ENCODE measurements at regions not wholly inside any gene's neighbourhood (a gene's known extent, or its start where the extent isn't known, plus 50 kb on each side); places are given as distances from the start of the nearest gene placed in this dataset.
"Not testable (repeated sequence)": the region's sequence is repeated elsewhere in the genome, so short reads cannot be mapped to it uniquely, and the experiment has no call there.

GRCh38 chr12:83574142-83574541 is 887.4 kb downstream of the TMTC2 start:
- FAIRE-seq: no peak

GRCh38 chr12:83573671-83574070 is 887.0 kb downstream of the TMTC2 start:
- FAIRE-seq (no peak), DNase-seq (ENCODE audit: extremely low spot score, insufficient read length, low read depth) (no peak)

More at GRCh38 chr12:83574142-83574541, 887.4 kb downstream of the TMTC2 start:
- no peak for DNase-seq (ENCODE audit: extremely low spot score, insufficient read length, low read depth)

- FAIRE-seq (no peak), DNase-seq (ENCODE audit: extremely low spot score, insufficient read length, low read depth) (no peak)
Measured at GRCh38 chr12:83559650-83560049, 872.9 kb downstream of the TMTC2 start.

- not testable (repeated sequence) for FAIRE-seq; DNase-seq (ENCODE audit: extremely low spot score, insufficient read length, low read depth)
Measured at GRCh38 chr12:83556040-83556439, 869.3 kb downstream of the TMTC2 start.

GRCh38 chr12:83541446-83541845 is 854.7 kb downstream of the TMTC2 start:
- no peak for DNase-seq (ENCODE audit: extremely low spot score, insufficient read length, low read depth)
- no peak for FAIRE-seq

DNA sequence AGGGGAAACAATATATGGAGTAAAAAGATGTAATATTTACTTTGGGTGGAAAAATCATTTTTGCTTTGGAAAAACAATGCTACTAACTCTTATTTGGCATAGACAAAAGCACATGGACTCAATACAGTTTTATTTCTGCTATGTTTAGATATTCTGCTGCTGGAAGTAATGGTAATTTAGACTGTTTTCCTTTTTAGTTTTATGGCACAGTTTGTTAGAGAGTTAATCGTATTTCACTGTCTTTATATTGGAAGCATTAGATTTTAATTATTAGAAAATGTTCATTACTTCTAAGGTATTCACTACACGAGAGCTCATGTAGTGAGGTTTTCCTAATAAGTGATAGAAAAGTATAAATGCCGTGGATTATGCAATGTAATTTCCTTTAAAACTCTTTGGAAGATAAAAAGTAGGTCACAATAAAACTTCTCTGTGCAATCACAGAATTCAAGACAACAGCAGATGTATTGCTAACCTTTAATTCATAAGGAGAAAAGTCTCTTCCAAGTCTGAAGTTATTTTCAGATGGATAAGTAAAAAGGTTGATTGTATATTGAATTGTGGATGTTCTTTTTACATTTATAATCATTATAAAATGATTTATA is 851.8 kb downstream of the TMTC2 start:
- FAIRE-seq (no peak), DNase-seq (ENCODE audit: extremely low spot score, insufficient read length, low read depth) (no peak)

- no peak for FAIRE-seq
- no peak for DNase-seq (ENCODE audit: extremely low spot score, insufficient read length, low read depth)
Measured at GRCh38 chr12:83537428-83538053, 850.8 kb downstream of the TMTC2 start.

DNA sequence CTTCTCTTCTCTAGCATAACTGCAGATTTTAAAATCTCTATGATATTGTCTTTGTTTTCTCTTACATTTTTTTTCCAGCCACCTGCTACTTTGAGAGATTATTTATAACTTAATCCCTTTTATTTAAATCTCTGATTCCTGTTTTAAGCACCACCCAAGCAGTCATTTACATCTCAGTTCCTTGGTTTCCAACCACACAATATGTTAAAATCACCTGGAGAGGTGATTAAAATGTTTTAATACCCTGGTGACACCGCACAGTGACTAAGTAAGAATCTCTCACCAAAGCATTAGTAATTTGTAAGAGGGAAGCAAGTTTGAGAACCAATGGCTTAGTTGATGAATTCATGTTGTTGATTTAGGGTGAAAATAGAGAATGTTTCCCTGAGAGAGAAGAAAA is 849.8 kb downstream of the TMTC2 start:
- no peak for FAIRE-seq
- DNase-seq (ENCODE audit: extremely low spot score, insufficient read length, low read depth): no peak

DNA sequence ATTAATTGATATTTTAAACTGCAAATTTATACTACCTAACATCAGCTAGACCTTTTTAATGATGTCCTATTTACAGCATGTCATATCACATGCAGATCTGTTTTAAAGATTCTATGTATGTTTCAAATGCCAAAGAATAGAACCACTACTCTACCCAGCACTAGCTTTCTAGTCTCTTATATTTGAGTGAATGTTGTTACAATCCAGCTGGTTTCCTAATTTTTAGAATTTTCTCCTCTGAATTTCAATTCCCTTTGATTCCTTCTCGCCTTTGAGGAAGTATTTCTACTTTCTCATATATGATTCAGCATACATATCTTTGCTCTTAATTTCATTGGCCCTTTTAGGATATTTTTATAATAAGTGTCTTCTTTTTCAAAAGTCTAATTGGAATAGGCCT is 841.9 kb downstream of the TMTC2 start:
- FAIRE-seq (no peak), DNase-seq (ENCODE audit: extremely low spot score, insufficient read length, low read depth) (no peak)

- DNase-seq (ENCODE audit: extremely low spot score, insufficient read length, low read depth): no peak
- no peak for FAIRE-seq
Measured at GRCh38 chr12:83527810-83528209, 841.1 kb downstream of the TMTC2 start.

DNA sequence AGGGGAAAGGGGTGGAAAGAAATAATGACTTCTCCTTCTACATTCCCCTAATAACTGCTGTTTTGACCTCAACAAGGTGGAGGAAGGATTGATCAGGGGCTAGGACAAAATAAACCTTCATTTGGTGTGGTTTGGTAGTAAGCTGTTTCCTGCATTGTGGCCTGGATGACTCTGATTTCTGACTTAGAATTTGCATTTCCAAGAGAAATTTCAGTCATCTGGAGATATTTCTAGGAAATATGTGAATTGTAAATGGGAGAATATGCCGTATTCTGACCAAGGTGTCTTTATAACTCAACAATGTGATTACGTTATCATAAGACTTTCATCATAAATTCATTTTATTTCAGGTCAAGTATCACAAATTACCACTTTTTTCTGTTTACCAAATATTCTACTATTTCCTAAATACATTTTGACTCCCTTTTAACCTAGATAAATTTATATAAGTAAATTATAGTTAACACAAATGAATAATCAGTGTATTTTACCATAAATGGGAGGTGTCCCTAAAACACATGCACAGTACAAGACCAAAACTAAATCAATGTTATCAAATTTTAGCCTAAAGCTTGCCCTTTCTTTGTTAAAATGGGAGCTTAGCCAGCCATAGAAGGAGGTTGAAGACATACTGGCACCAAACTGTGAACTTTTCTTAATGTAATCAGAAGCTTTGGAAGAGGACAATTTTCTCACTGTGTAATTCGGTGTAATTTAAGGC is 828.8 kb downstream of the TMTC2 start:
- FAIRE-seq: no peak

GRCh38 chr12:83514372-83514771 is 827.7 kb downstream of the TMTC2 start:
- DNase-seq (ENCODE audit: extremely low spot score, insufficient read length, low read depth) (no peak), FAIRE-seq (no peak)

More for the DNA sequence above, 828.8 kb downstream of the TMTC2 start:
- no peak for DNase-seq (ENCODE audit: extremely low spot score, insufficient read length, low read depth)

DNA sequence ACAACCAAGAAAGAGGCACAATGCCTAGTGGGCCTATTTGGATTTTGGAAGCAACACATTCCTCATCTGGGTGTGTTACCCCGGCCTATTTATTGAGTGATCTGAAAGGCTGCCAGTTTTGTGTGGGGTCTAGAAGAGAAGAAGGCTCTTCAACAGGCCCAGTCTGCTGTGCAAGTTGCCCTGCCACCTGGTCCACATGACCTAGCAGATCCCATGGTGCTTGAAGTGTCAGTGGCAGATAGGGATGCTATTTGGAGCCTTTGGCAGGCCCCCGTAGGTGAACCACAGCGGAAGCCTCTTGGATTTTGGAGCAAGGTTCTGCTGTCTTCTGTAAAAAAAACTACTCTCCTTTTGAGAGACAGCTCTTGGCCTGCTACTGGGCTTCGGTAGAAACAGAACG is 820.1 kb downstream of the TMTC2 start:
- DNase-seq (ENCODE audit: extremely low spot score, insufficient read length, low read depth) (no peak), FAIRE-seq (no peak)

DNA sequence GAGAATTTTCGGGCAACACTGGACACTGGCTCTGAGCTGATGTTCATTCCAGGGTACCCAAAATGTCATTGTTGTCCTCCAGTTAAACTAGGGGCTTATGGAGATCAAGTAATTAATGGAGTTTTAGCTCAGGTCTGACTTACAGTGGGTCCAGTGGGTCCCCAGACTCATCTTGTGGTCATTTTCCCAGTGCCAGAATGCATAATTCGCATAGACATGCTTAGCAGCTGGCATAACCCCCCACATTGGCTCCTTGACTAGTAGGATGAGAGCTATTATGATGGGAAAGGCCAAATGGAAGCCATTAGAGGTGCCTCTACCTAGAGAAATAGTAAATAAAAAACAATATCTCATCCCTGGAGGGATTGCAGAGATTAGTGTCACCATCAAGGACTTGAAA is 818.9 kb downstream of the TMTC2 start:
- DNase-seq (ENCODE audit: extremely low spot score, insufficient read length, low read depth): no peak

DNA sequence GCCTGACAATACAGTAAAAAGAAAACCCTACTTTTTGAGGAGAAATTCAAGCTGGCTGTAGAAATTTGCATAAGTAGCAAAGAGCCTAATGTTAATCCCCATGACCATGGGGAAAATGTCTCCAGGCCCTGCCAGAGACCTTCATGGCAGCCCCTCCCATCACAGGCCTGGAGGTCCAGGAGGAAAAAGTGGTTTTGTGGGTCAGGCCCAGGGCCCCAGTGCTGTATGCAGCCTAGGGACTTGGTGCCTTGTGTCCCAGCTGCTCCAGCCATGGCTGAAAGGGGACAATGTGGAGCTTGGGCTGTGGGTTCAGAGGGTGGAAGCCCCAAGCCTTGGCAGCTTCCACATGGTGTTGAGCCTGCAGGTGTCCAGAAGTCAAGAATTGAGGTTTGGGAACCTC is 813.2 kb downstream of the TMTC2 start:
- FAIRE-seq; DNase-seq (ENCODE audit: extremely low spot score, insufficient read length, low read depth): not testable (repeated sequence)

More for the DNA sequence above, 818.9 kb downstream of the TMTC2 start:
- no peak for FAIRE-seq

GRCh38 chr12:83477696-83478095 is 791.0 kb downstream of the TMTC2 start:
- no peak for FAIRE-seq
- DNase-seq (ENCODE audit: extremely low spot score, insufficient read length, low read depth): no peak

DNA sequence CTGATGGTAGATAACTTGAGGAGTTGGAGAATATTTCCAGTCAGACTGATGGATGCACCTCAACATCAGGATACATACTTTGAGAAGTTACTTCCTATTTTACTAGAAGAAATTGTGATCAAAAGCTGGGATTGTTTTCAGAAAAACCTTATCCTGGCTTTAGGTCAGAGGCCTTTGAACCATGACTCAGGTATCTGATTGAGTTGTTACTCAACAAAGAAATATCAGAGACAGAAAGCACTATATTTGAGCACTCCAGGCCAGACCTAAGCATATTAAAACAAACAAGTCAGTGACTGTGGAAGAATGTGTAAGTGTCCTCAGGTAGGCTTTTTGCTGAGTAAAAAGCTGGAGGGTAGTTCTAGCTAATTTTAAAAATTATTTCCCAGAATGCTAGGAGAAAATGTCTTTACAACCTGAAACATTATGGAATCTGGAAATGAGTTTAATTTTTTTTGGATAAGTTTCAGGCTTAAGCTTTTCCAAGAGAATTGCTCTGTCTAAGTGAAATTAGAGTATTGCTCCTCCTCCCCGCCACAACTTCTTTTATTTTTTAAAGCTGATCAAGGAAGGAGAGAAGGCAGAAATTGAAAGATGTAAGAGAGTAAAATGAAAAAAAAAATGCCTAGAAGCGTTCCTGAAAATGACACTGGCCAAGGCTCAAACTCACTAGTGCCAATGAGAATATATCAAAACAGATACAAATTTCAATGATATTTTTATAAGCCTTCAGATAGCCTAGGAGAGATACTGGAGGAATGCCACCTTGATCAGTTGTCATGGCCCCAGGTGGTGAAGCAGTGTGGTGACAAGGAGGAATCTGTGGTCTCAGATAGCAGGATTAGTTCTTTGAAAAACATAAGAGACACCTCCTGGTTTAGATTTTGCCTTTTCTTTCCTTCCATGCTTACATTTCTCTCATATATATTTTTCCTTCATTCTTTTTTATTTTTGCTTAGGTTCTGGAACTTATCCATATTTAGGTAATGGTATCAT is 790.3 kb downstream of the TMTC2 start:
- no peak for DNase-seq (ENCODE audit: extremely low spot score, insufficient read length, low read depth)
- FAIRE-seq: no peak

- FAIRE-seq (no peak), DNase-seq (ENCODE audit: extremely low spot score, insufficient read length, low read depth) (no peak)
Measured at GRCh38 chr12:83476006-83476405, 789.3 kb downstream of the TMTC2 start.

DNA sequence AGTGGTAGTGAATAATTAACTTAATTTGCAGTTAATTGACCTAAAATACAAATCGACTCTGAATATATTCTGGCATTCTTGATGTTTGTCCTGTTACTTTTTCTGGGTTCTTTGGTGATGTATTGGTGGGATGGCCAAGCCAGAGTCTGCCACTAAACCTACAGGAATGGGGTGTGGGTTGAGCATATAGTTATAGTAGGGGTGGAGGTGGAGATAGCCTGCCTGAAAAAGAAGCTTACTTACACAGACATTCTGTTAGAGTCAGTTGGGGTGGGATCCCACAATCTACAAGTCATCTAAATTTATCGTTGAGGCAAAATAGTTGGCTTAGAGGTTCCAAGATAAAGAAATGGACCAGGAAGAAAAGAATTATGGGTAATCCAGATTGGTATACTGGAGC is 787.7 kb downstream of the TMTC2 start:
- no peak for DNase-seq (ENCODE audit: extremely low spot score, insufficient read length, low read depth)
- no peak for FAIRE-seq

- FAIRE-seq: peak; percentile 72
- DNase-seq (ENCODE audit: extremely low spot score, insufficient read length, low read depth): no peak
Measured at GRCh38 chr12:83473408-83474095, 786.8 kb downstream of the TMTC2 start.

Measured in GM18507 (cell line).